CD4-positive, CD25-positive, alpha-beta regulatory T cell (primary cell): ENCODE measurements at regions not wholly inside any gene's neighbourhood (a gene's known extent, or its start where the extent isn't known, plus 50 kb on each side); places are given as distances from the start of the nearest gene placed in this dataset.

ENCODE experiments used
- ATAC-seq, 2 donors: fragments of 150-1000 bp; cut with Tn5 transposase; one replicate each; pipeline ENCODE4 v1.10.0; 2021; ENCODE audit warnings: low read depth in 2 of 2, moderate number of reproducible peaks in 2 of 2, moderate library complexity in 1 of 2
- DNase-seq, 3 donors: peaks; one replicate each; pipeline versions ENCODE4 v3.0.0 to v3.0.0-alpha.2; 2012 to 2022; ENCODE audit warnings: mixed read lengths in 1 of 3
- H3K27ac ChIP-seq: one replicate; pipeline ENCODE4 v1.7.0; 2013; ENCODE audit warnings: mild to moderate bottlenecking, low read length; ENCODE audit not compliant: insufficient read depth, poor library complexity, severe bottlenecking
- H3K27me3 ChIP-seq: one replicate; pipeline ENCODE4 v1.7.0; 2013; ENCODE audit warnings: low read length; ENCODE audit not compliant: control insufficient read depth, insufficient read depth
- H3K36me3 ChIP-seq: one replicate; pipeline ENCODE4 v1.7.0; 2013; ENCODE audit warnings: mild to moderate bottlenecking, low read length, moderate library complexity; ENCODE audit not compliant: control insufficient read depth, insufficient read depth
- H3K4me1 ChIP-seq: 2 replicates; pipeline ENCODE4 v1.7.0; 2013; ENCODE audit warnings: mild to moderate bottlenecking, low read length; ENCODE audit not compliant: insufficient read depth, control insufficient read depth, poor library complexity, severe bottlenecking
- H3K4me3 ChIP-seq: one replicate; pipeline ENCODE4 v1.7.0; 2013; ENCODE audit warnings: low read depth, mild to moderate bottlenecking, low read length, moderate library complexity
- H3K9me3 ChIP-seq, 2 experiments: 1 replicate in 1 of 2; 2 replicates in 1 of 2; pipeline ENCODE4 v1.7.0; 2013; ENCODE audit warnings: low read length in 2 of 2, mild to moderate bottlenecking in 1 of 2, moderate library complexity in 1 of 2; ENCODE audit not compliant: control insufficient read depth in 2 of 2
- H3K27ac Mint-ChIP-seq, 3 donors: one replicate each; pipeline ENCODE4 v1.8.0; 2020 to 2022; ENCODE audit warnings: mild to moderate bottlenecking in 3 of 3, mixed read lengths in 3 of 3, moderate library complexity in 2 of 3
- H3K27me3 Mint-ChIP-seq: one replicate; pipeline ENCODE4 v1.8.0; 2022; ENCODE audit warnings: mild to moderate bottlenecking, mixed read lengths
- H3K36me3 Mint-ChIP-seq: one replicate; pipeline ENCODE4 v1.8.0; 2020; ENCODE audit warnings: mixed read lengths
- H3K4me1 Mint-ChIP-seq, 4 donors: one replicate each; pipeline ENCODE4 v1.8.0; 2020 to 2022; ENCODE audit warnings: mixed read lengths in 4 of 4, mild to moderate bottlenecking in 1 of 4
- H3K4me3 Mint-ChIP-seq, 4 donors: one replicate each; pipeline ENCODE4 v1.8.0; 2020 to 2022; ENCODE audit warnings: mild to moderate bottlenecking in 4 of 4, mixed read lengths in 4 of 4, moderate library complexity in 3 of 4
- H3K9me3 Mint-ChIP-seq, 7 donors: one replicate each; pipeline ENCODE4 v1.8.0; 2020 to 2022; ENCODE audit warnings: mixed read lengths in 7 of 7, mild to moderate bottlenecking in 3 of 7, moderate library complexity in 2 of 7

DNA sequence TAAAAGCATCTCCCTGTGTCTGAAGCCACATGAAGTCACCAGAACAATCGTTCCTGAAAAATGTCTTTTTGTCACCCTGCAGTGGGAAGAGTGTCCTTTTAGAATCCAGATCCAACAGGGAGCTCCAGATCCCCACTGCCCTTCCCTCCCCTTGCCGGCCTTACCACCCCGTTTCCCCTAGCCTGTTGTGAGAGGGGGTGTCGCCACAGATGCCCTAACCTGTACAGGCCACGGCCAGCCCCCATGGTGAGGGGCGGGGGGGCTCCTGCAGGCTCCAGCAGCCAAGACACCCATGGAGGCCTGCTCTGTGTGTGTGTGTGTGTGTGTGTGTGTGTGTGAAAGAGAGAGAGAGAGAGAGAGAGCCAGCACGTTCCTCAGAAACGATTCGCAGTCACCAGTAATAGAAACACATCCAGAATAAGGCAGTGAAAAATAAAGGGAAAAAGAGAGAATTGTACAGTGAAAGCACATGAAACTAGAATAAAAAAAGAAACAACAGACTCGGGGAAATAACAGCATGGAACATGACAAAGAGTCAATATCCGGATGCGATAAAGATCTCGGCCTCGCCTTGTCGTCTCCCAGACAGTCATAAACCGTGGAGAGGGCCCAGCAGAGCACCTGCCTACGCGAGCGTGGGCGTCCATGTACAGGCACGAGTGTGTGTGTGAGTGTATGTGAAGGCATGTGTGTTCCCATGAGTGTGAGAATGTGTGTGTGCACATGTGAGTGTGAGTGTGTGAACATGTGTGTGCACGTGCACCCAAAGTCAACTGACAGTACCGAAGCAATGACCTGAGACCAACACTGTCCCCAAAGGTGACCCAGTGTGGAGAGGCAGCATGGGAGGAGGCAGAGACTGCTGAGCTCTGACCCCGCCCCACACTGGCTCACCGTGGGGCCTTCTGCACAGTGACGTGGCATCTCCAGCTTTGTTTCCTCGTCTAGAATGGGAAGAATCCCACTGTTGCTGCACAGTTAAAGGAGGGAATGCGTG is 303.8 kb downstream of the NPHP4 start:
- H3K9me3 ChIP-seq = no peaks in the 10 kb centered on the region
- no peaks in the 10 kb centered on the region for H3K4me1 ChIP-seq
- H3K27me3 Mint-ChIP-seq = peaks cover 13% of the 10 kb centered on the region
- no peak for DNase-seq
- no peaks in the 10 kb centered on the region for H3K4me1 Mint-ChIP-seq
- H3K4me3 ChIP-seq = no peak overlapping the region
- no peak overlapping the region for H3K27ac ChIP-seq
- peaks cover 0 to 2% (median 0%) of the 10 kb centered on the region in 7 donors for H3K9me3 Mint-ChIP-seq
- H3K27ac Mint-ChIP-seq = no peak overlapping the region
- H3K36me3 ChIP-seq = no peaks in the 10 kb centered on the region
- no peak for ATAC-seq
- H3K36me3 Mint-ChIP-seq = no peaks in the 10 kb centered on the region
- no peak overlapping the region for H3K4me3 Mint-ChIP-seq
- no peaks in the 10 kb centered on the region for H3K27me3 ChIP-seq

DNA sequence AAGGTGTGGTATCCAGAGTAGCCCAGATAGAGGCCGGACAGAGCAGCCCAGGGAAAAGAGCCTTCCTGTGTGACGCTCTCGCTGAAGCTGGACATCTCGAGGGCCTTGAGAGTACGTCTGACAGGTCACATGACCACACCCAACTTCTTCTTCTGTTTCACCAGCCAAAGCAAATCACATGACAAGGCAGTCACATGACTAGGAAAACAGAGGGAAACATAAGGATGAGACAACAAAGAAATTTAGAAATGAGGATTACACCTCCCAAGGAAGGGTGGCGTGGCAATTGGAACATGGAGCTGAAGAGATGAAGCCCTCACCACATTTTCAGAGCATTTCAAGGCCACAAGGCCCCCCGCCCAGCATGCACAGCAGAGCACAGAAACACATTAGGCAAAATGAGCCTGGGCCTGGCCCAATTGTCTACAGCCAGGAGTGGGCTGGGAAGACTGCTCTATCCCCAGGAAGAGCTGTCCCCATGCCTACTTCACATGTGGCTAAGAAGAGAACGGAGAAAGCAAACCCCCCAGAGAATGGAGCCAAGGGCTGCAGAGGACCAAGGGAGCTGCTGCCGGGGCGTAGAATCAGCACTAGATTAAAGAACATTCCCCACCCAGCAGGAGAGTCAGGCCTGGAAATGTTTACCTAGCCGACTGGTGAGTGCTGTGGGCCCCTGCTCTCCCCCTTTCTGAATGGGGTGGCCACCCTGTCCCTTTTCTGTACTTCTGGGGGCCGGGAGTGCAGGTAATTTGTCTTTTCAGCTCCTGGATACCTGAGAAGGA is 305.1 kb downstream of the NPHP4 start:
- H3K36me3 ChIP-seq = no peaks in the 10 kb centered on the region
- Mint-ChIP-seq H3K4me1 (no peaks in the 10 kb centered on the region), H3K9me3 (peaks cover 0 to 2% (median 0%) of the 10 kb centered on the region in 7 donors), H3K36me3 (no peaks in the 10 kb centered on the region), H3K27ac (no peak overlapping the region), H3K27me3 (peaks cover 16% of the 10 kb centered on the region), H3K4me3 (no peak overlapping the region)
- no peaks in the 10 kb centered on the region for H3K27me3 ChIP-seq
- no peak for ATAC-seq
- no peak for DNase-seq
- no peak overlapping the region for H3K4me3 ChIP-seq
- H3K27ac ChIP-seq = no peak overlapping the region
- H3K4me1 ChIP-seq = no peaks in the 10 kb centered on the region
- no peaks in the 10 kb centered on the region for H3K9me3 ChIP-seq

DNA sequence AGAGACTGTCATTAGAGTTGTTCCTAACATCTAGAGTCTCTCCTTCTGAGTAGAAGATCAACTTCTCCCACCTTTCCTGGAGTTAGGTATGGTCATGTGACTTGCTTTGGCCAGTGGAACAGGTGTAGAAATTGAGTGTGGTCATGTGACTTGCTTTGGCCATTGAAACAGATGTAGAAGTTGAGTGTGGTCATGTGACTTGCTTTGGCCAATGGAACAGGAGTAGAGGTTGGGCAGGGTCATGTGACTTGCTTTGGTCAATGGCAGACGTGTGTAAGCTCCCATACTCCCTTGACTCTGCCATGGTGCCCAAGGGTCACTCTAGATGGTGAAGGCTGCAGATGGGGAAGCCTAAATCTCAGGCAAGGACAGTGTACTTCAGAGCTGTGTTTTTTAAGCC is 306.0 kb downstream of the NPHP4 start:
- DNase-seq (no peak), ATAC-seq (no peak)
- Mint-ChIP-seq H3K36me3 (no peaks in the 10 kb centered on the region), H3K27me3 (peaks cover 9% of the 10 kb centered on the region), H3K9me3 (peaks cover 0 to 2% (median 0%) of the 10 kb centered on the region in 7 donors), H3K27ac (peak overlapping the region in 1 of 3 donors; percentile 43), H3K4me3 (no peak overlapping the region), H3K4me1 (no peaks in the 10 kb centered on the region)
- Histone ChIP-seq H3K9me3 (no peaks in the 10 kb centered on the region), H3K4me3 (no peak overlapping the region), H3K27ac (no peak overlapping the region), H3K27me3 (no peaks in the 10 kb centered on the region), H3K36me3 (no peaks in the 10 kb centered on the region), H3K4me1 (no peaks in the 10 kb centered on the region)

DNA sequence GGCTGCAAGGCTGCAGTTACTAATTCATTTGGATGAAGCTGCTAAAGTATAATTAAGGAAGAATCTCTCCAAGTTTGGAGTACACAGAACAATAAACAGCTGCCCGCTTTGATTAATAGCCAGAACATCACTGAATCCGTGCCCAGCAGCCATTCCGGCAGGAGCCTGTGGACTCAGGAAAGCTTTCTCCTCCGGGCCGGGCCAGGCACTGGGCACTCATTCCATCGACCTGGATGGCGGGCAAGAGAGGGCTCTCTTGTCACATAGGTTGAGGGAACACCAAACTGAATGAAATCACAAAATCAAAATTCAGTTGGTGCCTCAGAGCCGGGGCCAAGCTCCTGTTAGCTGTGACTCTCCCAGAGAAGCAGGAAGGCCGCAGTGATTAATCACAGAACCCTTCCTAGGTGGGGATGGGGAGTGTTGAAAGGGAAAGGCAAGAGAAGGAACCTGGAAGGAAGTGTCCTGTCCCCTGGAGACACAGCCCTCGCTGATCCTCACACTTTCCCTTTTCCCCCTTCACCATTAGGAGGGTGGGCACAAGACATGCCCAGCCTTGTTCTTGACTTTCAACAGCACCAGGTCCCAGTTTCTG is 306.7 kb downstream of the NPHP4 start:
- H3K27ac Mint-ChIP-seq = no peak overlapping the region
- H3K36me3 ChIP-seq = no peaks in the 10 kb centered on the region
- H3K27me3 ChIP-seq = no peaks in the 10 kb centered on the region
- peaks cover 0 to 2% (median 0%) of the 10 kb centered on the region in 7 donors for H3K9me3 Mint-ChIP-seq
- H3K4me1 Mint-ChIP-seq = no peaks in the 10 kb centered on the region
- ATAC-seq = no peak
- peaks cover 9% of the 10 kb centered on the region for H3K27me3 Mint-ChIP-seq
- no peak overlapping the region for H3K27ac ChIP-seq
- no peak overlapping the region for H3K4me3 ChIP-seq
- no peaks in the 10 kb centered on the region for H3K36me3 Mint-ChIP-seq
- H3K4me1 ChIP-seq = no peaks in the 10 kb centered on the region
- DNase-seq = no peak
- no peaks in the 10 kb centered on the region for H3K9me3 ChIP-seq
- no peak overlapping the region for H3K4me3 Mint-ChIP-seq

DNA sequence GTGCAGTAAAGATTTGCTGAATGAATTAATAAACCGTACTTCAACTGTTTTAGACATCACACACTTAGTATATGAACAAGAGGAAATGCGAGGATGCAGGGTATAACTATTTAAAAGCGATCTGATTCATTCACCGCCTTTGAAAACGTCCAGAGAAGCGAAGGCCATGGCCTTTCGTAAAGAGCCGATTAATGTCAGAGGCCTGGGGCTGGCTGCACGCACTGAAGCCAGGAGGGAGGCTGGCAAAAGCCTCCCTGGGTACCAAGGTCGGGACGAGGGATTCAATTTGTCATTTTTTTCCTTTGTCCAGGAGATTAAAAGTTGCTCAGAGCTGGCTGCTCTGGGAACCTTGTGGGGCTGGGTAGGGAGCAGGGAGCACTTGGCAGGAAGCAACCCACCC is 307.4 kb downstream of the NPHP4 start:
- no peak for ATAC-seq

DNA sequence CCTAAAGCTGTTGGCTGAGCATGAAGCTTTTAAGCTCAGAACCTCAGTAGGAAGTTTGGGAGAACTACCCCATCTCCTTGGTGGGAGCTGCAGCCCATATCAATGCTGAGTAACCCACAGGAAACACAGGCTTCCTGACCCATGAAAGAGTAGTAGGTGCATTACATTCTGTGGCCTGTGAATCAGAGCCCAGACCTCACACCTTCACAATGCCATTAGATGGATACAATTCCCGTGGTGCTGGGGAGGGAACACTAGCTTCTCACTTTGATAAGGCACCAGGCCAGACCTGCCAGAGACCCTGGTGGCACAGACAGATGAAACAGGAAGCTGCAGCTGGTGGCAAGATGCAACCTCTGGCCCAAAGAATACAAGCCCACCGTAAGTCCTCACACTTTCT is 308.8 kb downstream of the NPHP4 start:
- Histone ChIP-seq H3K36me3 (no peaks in the 10 kb centered on the region), H3K27ac (no peak overlapping the region), H3K27me3 (no peaks in the 10 kb centered on the region), H3K9me3 (no peaks in the 10 kb centered on the region), H3K4me3 (no peak overlapping the region), H3K4me1 (no peaks in the 10 kb centered on the region)
- no peaks in the 10 kb centered on the region for H3K36me3 Mint-ChIP-seq
- ATAC-seq (no peak), DNase-seq (no peak)
- no peak overlapping the region for H3K4me3 Mint-ChIP-seq
- peaks cover 0 to 6% (median 0%) of the 10 kb centered on the region in 7 donors for H3K9me3 Mint-ChIP-seq
- H3K27me3 Mint-ChIP-seq = peaks cover 13% of the 10 kb centered on the region
- H3K27ac Mint-ChIP-seq = no peak overlapping the region
- H3K4me1 Mint-ChIP-seq = no peaks in the 10 kb centered on the region

More for the DNA sequence above, 307.4 kb downstream of the NPHP4 start:
- Mint-ChIP-seq H3K27ac (no peak overlapping the region), H3K4me1 (no peaks in the 10 kb centered on the region), H3K4me3 (no peak overlapping the region), H3K36me3 (no peaks in the 10 kb centered on the region), H3K27me3 (peaks cover 9% of the 10 kb centered on the region), H3K9me3 (peaks cover 0 to 2% (median 0%) of the 10 kb centered on the region in 7 donors)
- H3K9me3 ChIP-seq = no peaks in the 10 kb centered on the region
- no peaks in the 10 kb centered on the region for H3K27me3 ChIP-seq
- H3K4me3 ChIP-seq = no peak overlapping the region
- no peak overlapping the region for H3K27ac ChIP-seq
- DNase-seq = no peak
- no peaks in the 10 kb centered on the region for H3K4me1 ChIP-seq
- no peaks in the 10 kb centered on the region for H3K36me3 ChIP-seq

DNA sequence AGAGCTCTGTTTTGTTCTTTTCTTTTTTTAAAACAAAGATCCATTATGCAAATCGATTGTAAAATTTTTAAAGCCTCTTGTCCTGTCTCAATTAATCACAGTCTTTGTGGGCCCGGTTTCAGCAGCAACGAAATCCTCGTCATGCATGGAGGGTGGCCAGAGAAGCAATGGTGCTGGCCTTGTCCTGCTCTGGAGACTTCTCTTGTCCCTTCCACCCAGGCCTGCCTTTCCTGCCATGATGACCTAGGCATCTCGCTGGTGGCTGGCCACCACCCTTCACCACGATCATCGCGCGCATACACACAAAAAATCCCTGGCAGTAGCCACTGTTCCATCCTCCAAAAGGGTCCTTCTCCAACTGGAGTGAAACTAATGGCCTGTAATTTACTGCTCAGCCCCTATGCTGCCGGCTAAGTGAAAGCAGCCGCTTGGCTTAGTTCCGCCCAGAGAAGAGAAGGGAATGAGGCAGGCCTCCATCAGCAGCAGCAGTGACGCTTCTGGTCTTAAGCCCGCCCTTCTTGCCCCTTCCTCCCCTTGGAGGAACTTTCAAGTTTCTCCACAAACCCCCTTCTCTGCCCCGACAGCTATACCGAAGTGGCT is 309.5 kb downstream of the NPHP4 start:
- Histone ChIP-seq H3K4me1 (no peaks in the 10 kb centered on the region), H3K36me3 (no peaks in the 10 kb centered on the region), H3K27ac (no peak overlapping the region), H3K9me3 (no peaks in the 10 kb centered on the region), H3K4me3 (no peak overlapping the region), H3K27me3 (no peaks in the 10 kb centered on the region)
- Mint-ChIP-seq H3K36me3 (no peaks in the 10 kb centered on the region), H3K9me3 (peaks cover 0 to 6% (median 0%) of the 10 kb centered on the region in 7 donors), H3K4me3 (no peak overlapping the region), H3K27ac (no peak overlapping the region), H3K27me3 (peaks cover 17% of the 10 kb centered on the region), H3K4me1 (no peaks in the 10 kb centered on the region)
- DNase-seq = no peak
- ATAC-seq = no peak
